ENCODE measurements at regions not wholly inside any gene's neighbourhood (a gene's known extent, or its start where the extent isn't known, plus 50 kb on each side); places are given as distances from the start of the nearest gene placed in this dataset.
"Not testable (repeated sequence)": the region's sequence is repeated elsewhere in the genome, so short reads cannot be mapped to it uniquely, and the experiment has no call there.

- DNase-seq (ENCODE audit: extremely low read depth in 1 of 2, low read depth in 1 of 2): no peak
Measured at GRCh38 chr7:10720042-10720441, 253.6 kb upstream of the PHF14 start.

GRCh38 chr7:10721289-10721688 is 252.4 kb upstream of the PHF14 start:
- DNase-seq (ENCODE audit: extremely low read depth in 1 of 2, low read depth in 1 of 2): no peak

GRCh38 chr7:10723832-10724231 is 249.8 kb upstream of the PHF14 start:
- no peak for DNase-seq (ENCODE audit: extremely low read depth in 1 of 2, low read depth in 1 of 2)

GRCh38 chr7:10724449-10724848 is 249.2 kb upstream of the PHF14 start:
- no peak for DNase-seq (ENCODE audit: extremely low read depth in 1 of 2, low read depth in 1 of 2)

GRCh38 chr7:10727636-10728035 is 246.0 kb upstream of the PHF14 start:
- no peak for DNase-seq (ENCODE audit: extremely low read depth in 1 of 2, low read depth in 1 of 2)

GRCh38 chr7:10731253-10731773 is 242.4 kb upstream of the PHF14 start:
- no peak for DNase-seq (ENCODE audit: extremely low read depth in 1 of 2, low read depth in 1 of 2)

- no peak for DNase-seq (ENCODE audit: extremely low read depth in 1 of 2, low read depth in 1 of 2)
Measured at GRCh38 chr7:10733747-10734146, 239.9 kb upstream of the PHF14 start.

GRCh38 chr7:10734595-10734994 is 239.1 kb upstream of the PHF14 start:
- no peak for DNase-seq (ENCODE audit: extremely low read depth in 1 of 2, low read depth in 1 of 2)

- no peak for DNase-seq (ENCODE audit: extremely low read depth in 1 of 2, low read depth in 1 of 2)
Measured at GRCh38 chr7:10739401-10739800, 234.3 kb upstream of the PHF14 start.

- no peak for DNase-seq (ENCODE audit: extremely low read depth in 1 of 2, low read depth in 1 of 2)
Measured at GRCh38 chr7:10740805-10741204, 232.9 kb upstream of the PHF14 start.

GRCh38 chr7:10756981-10757380 is 216.7 kb upstream of the PHF14 start:
- no peak for DNase-seq (ENCODE audit: extremely low read depth in 1 of 2, low read depth in 1 of 2)

GRCh38 chr7:10759120-10759519 is 214.6 kb upstream of the PHF14 start:
- DNase-seq (ENCODE audit: extremely low read depth in 1 of 2, low read depth in 1 of 2): no peak

GRCh38 chr7:10767771-10768170 is 205.9 kb upstream of the PHF14 start:
- no peak for DNase-seq (ENCODE audit: extremely low read depth in 1 of 2, low read depth in 1 of 2)

GRCh38 chr7:10770176-10770575 is 203.5 kb upstream of the PHF14 start:
- no peak for DNase-seq (ENCODE audit: extremely low read depth in 1 of 2, low read depth in 1 of 2)

- no peak for DNase-seq (ENCODE audit: extremely low read depth in 1 of 2, low read depth in 1 of 2)
Measured at GRCh38 chr7:10773430-10773829, 200.2 kb upstream of the PHF14 start.

- no peak for DNase-seq (ENCODE audit: extremely low read depth in 1 of 2, low read depth in 1 of 2)
Measured at GRCh38 chr7:10779465-10780399, 193.9 kb upstream of the PHF14 start.

GRCh38 chr7:10780400-10780747 is 193.3 kb upstream of the PHF14 start:
- DNase-seq (ENCODE audit: extremely low read depth in 1 of 2, low read depth in 1 of 2): no peak

- DNase-seq (ENCODE audit: extremely low read depth in 1 of 2, low read depth in 1 of 2): not testable (repeated sequence)
Measured at GRCh38 chr7:10786976-10787375, 186.7 kb upstream of the PHF14 start.

GRCh38 chr7:10789170-10789569 is 184.5 kb upstream of the PHF14 start:
- no peak for DNase-seq (ENCODE audit: extremely low read depth in 1 of 2, low read depth in 1 of 2)

GRCh38 chr7:10790910-10791309 is 182.8 kb upstream of the PHF14 start:
- no peak for DNase-seq (ENCODE audit: extremely low read depth in 1 of 2, low read depth in 1 of 2)

GRCh38 chr7:10793995-10794775 is 179.5 kb upstream of the PHF14 start:
- DNase-seq (ENCODE audit: extremely low read depth in 1 of 2, low read depth in 1 of 2): no peak

GRCh38 chr7:10797157-10797556 is 176.5 kb upstream of the PHF14 start:
- DNase-seq (ENCODE audit: extremely low read depth in 1 of 2, low read depth in 1 of 2): no peak
